H1 (cell line): ENCODE measurements at regions not wholly inside any gene's neighbourhood (a gene's known extent, or its start where the extent isn't known, plus 50 kb on each side); places are given as distances from the start of the nearest gene placed in this dataset.

Experiments
- CTCF ChIA-PET: fragments of 300-600 bp; sonication (Branson Sonifier 250); formaldehyde crosslinking; loops from one replicate; lab custom pipeline; 2021; ENCODE audit not compliant: partially characterized antibody; lab: Charles Lee
- POLR2A ChIA-PET: fragments of 300-600 bp; sonication (Branson Sonifier 250); formaldehyde crosslinking; loops from one replicate; lab custom pipeline; 2021; ENCODE audit warnings: inconsistent platforms; ENCODE audit not compliant: partially characterized antibody; lab: Charles Lee
- DNase-seq, 2 experiments: peaks; one replicate each; pipeline versions ENCODE4 v3.0.0 to v3.0.0-alpha.2; 2010 to 2022; ENCODE audit warnings: low spot score in 2 of 2, low read depth in 1 of 2, mixed read lengths in 1 of 2
- FAIRE-seq: peaks from 2 replicates; lab custom pipeline; 2011; peaks lifted over from hg19 to GRCh38; lab: Jason Lieb, UNC
- H2AFZ ChIP-seq: 2 replicates; pipeline ENCODE4 v1.8.1; 2012; ENCODE audit warnings: low read length, inconsistent platforms
- H2AK5ac ChIP-seq: 2 replicates; pipeline ENCODE4 v1.6.1; 2013; ENCODE audit warnings: low read depth, low read length
- H2BK120ac ChIP-seq: replicated peaks from 2 replicates; pipeline ENCODE3; 2013; ENCODE audit warnings: low read depth, low read length, inconsistent platforms
- H2BK12ac ChIP-seq: 2 replicates; pipeline ENCODE4 v1.6.1; 2013; ENCODE audit warnings: low read depth, low read length
- H2BK15ac ChIP-seq: 2 replicates; pipeline ENCODE4 v1.6.1; 2013; ENCODE audit warnings: low read length
- H2BK20ac ChIP-seq: 2 replicates; pipeline ENCODE4 v1.6.1; 2013; ENCODE audit warnings: low read length
- H2BK5ac ChIP-seq: 2 replicates; pipeline ENCODE4 v1.6.1; 2013; ENCODE audit warnings: low read depth, low read length
- H3K14ac ChIP-seq: 2 replicates; pipeline ENCODE4 v1.6.1; 2013; ENCODE audit warnings: inconsistent platforms; ENCODE audit not compliant: insufficient read length
- H3K18ac ChIP-seq: 2 replicates; pipeline ENCODE4 v1.6.1; 2013; ENCODE audit warnings: low read length; ENCODE audit errors: extremely low read depth
- H3K23ac ChIP-seq: 2 replicates; pipeline ENCODE4 v1.6.1; 2013; ENCODE audit warnings: inconsistent platforms; ENCODE audit not compliant: insufficient read length
- H3K23me2 ChIP-seq: 2 replicates; pipeline ENCODE4 v1.6.1; 2013; ENCODE audit warnings: low read depth, low read length
- H3K27ac ChIP-seq: 2 replicates; pipeline ENCODE4 v1.6.1; 2011; ENCODE audit warnings: low read depth, low read length, inconsistent platforms
- H3K27me3 ChIP-seq, 4 experiments: replicated peaks in 1 of 4; 1 replicate in 1 of 4; 2 replicates in 3 of 4; pipeline versions ENCODE4 v1.6.1 to v1.8.1; 2011 to 2013; ENCODE audit warnings: low read length in 3 of 4, mild to moderate bottlenecking in 3 of 4, inconsistent platforms in 2 of 4, mixed read lengths in 2 of 4, moderate library complexity in 1 of 4; ENCODE audit not compliant: control insufficient read depth in 3 of 4, insufficient read depth in 3 of 4; ENCODE audit errors: extremely low read depth in 1 of 4
- H3K36me3 ChIP-seq, 4 experiments: 2 replicates each; pipeline versions ENCODE4 v1.6.1 to v1.8.1; 2011 to 2013; ENCODE audit warnings: mild to moderate bottlenecking in 4 of 4, low read length in 3 of 4, moderate library complexity in 2 of 4, control low read depth in 1 of 4, inconsistent platforms in 1 of 4; ENCODE audit not compliant: insufficient read depth in 4 of 4, control insufficient read depth in 2 of 4
- H3K4ac ChIP-seq: replicated peaks from 2 replicates; pipeline ENCODE3; 2013; ENCODE audit warnings: low read length, low read depth, mixed read lengths, inconsistent platforms; ENCODE audit not compliant: insufficient read length
- H3K4me1 ChIP-seq, 4 experiments: replicated peaks in 1 of 4; 1 replicate in 1 of 4; 2 replicates in 3 of 4; pipeline versions ENCODE4 v1.6.1 to v1.8.1; 2011 to 2013; ENCODE audit warnings: low read length in 3 of 4, inconsistent platforms in 2 of 4, mixed read lengths in 1 of 4; ENCODE audit not compliant: insufficient read depth in 4 of 4, control insufficient read depth in 3 of 4
- H3K4me2 ChIP-seq, 2 experiments: 2 replicates each; pipeline versions ENCODE4 v1.6.1 to v1.8.1; 2011 to 2013; ENCODE audit warnings: low read depth in 2 of 2, low read length in 2 of 2, control low read depth in 1 of 2, inconsistent platforms in 1 of 2, mild to moderate bottlenecking in 1 of 2; ENCODE audit not compliant: insufficient read depth in 1 of 2
- H3K4me3 ChIP-seq, 4 experiments: fragments of 200-600, 300-600 bp in 1 of 4; sonication (generic), shearing (Covaris generic), sonication (Bioruptor Twin) in 1 of 4; 2 replicates each; pipeline versions ENCODE4 v1.5.1 to v1.8.1; 2011 to 2016; ENCODE audit warnings: low read length in 4 of 4, low read depth in 3 of 4, control low read depth in 2 of 4, inconsistent platforms in 2 of 4, mild to moderate bottlenecking in 2 of 4, mixed read lengths in 1 of 4, moderate library complexity in 1 of 4; ENCODE audit not compliant: insufficient read depth in 2 of 4; ENCODE audit errors: extremely low read depth in 1 of 4
- H3K56ac ChIP-seq: replicated peaks from 2 replicates; pipeline ENCODE3; 2013; ENCODE audit warnings: low read depth, mild to moderate bottlenecking, mixed read lengths, low read length, inconsistent platforms; ENCODE audit not compliant: insufficient read length
- H3K79me1 ChIP-seq: 2 replicates; pipeline ENCODE4 v1.6.1; 2013; ENCODE audit warnings: low read depth, low read length, control low read depth
- H3K79me2 ChIP-seq, 2 experiments: 2 replicates each; pipeline versions ENCODE4 v1.6.1 to v1.8.1; 2012 to 2013; ENCODE audit warnings: low read length in 2 of 2, mild to moderate bottlenecking in 2 of 2, inconsistent platforms in 1 of 2; ENCODE audit not compliant: insufficient read depth in 2 of 2, control insufficient read depth in 1 of 2
- H3K9ac ChIP-seq, 4 experiments: replicated peaks in 1 of 4; 1 replicate in 1 of 4; 2 replicates in 3 of 4; pipeline versions ENCODE4 v1.6.1 to v1.8.1; 2011 to 2013; ENCODE audit warnings: low read depth in 3 of 4, low read length in 3 of 4, control low read depth in 2 of 4, mild to moderate bottlenecking in 2 of 4, moderate library complexity in 2 of 4, inconsistent platforms in 1 of 4; ENCODE audit errors: extremely low read depth in 1 of 4
- H3K9me3 ChIP-seq, 2 experiments: 2 replicates each; pipeline versions ENCODE4 v1.6.1 to v1.8.1; 2012 to 2013; ENCODE audit warnings: mild to moderate bottlenecking in 2 of 2, moderate library complexity in 2 of 2, control low read depth in 1 of 2, inconsistent platforms in 1 of 2, low read depth in 1 of 2, low read length in 1 of 2, mixed read lengths in 1 of 2; ENCODE audit not compliant: insufficient read depth in 2 of 2
- H4K20me1 ChIP-seq, 2 experiments: replicated peaks in 1 of 2; 2 replicates each; pipeline versions ENCODE3 to v1.8.1; 2011 to 2013; ENCODE audit warnings: inconsistent platforms in 2 of 2, low read length in 2 of 2, mild to moderate bottlenecking in 1 of 2; ENCODE audit not compliant: insufficient read depth in 2 of 2, control insufficient read depth in 1 of 2
- H4K5ac ChIP-seq: 2 replicates; pipeline ENCODE4 v1.6.1; 2013; ENCODE audit warnings: low read length, low read depth, mixed read lengths, inconsistent platforms; ENCODE audit not compliant: insufficient read length
- H4K8ac ChIP-seq: 2 replicates; pipeline ENCODE4 v1.8.0; 2013; ENCODE audit warnings: mild to moderate bottlenecking, moderate library complexity, low read length, inconsistent platforms; ENCODE audit not compliant: insufficient read depth; ENCODE audit errors: extremely low read depth
- H4K91ac ChIP-seq: replicated peaks from 2 replicates; pipeline ENCODE3; 2013; ENCODE audit warnings: low read length, mixed read lengths, inconsistent platforms; ENCODE audit not compliant: insufficient read length
- CHD2 ChIP-seq: IDR thresholded peaks from 2 replicates; pipeline ENCODE4 v1.6.1; 2012; ENCODE audit warnings: low read length, improper control_type of control experiment
- EGR1 ChIP-seq: IDR thresholded peaks from 2 replicates; pipeline ENCODE4 v1.6.1; 2011; ENCODE audit warnings: low read depth, low read length, borderline replicate concordance
- GTF2F1 ChIP-seq: IDR thresholded peaks from 2 replicates; pipeline ENCODE4 v1.6.1; 2012; ENCODE audit warnings: low read depth, low read length, improper control_type of control experiment, borderline replicate concordance
- KDM4A ChIP-seq: IDR thresholded peaks from one replicate; pipeline ENCODE4 v1.7.1; 2012; ENCODE audit warnings: low read depth, mild to moderate bottlenecking, moderate library complexity, low read length, inconsistent platforms; ENCODE audit not compliant: severe bottlenecking
- MAFK ChIP-seq: IDR thresholded peaks from 2 replicates; pipeline ENCODE4 v1.6.1; 2012; ENCODE audit warnings: low read depth, mild to moderate bottlenecking, improper control_type of control experiment, low read length
- PHF8 ChIP-seq: fragments of 200-600 bp; sonication (generic); conservative IDR thresholded peaks from 2 replicates; pipeline ENCODE4 v1.7.1; 2012; ENCODE audit warnings: low read depth, mild to moderate bottlenecking, inconsistent platforms, low read length, moderate library complexity
- RXRA ChIP-seq: IDR thresholded peaks from 2 replicates; pipeline ENCODE4 v1.6.1; 2011; ENCODE audit warnings: low read depth, mild to moderate bottlenecking, low read length, moderate library complexity; ENCODE audit not compliant: insufficient read depth
- SAP30 ChIP-seq: fragments of 300-600 bp; sonication (generic); IDR thresholded peaks from 2 replicates; pipeline ENCODE4 v1.7.1; 2012; ENCODE audit warnings: low read length, moderate library complexity, mild to moderate bottlenecking, inconsistent platforms; ENCODE audit not compliant: insufficient read depth, insufficient replicate concordance
- TAF1 ChIP-seq: IDR thresholded peaks from 2 replicates; pipeline ENCODE4 v1.6.1; 2011; ENCODE audit warnings: mild to moderate bottlenecking, low read depth, low read length
- TBP ChIP-seq: IDR thresholded peaks from 2 replicates; pipeline ENCODE4 v1.6.1; 2011; ENCODE audit warnings: low read depth, low read length, improper control_type of control experiment
- TEAD4 ChIP-seq: IDR thresholded peaks from 2 replicates; pipeline ENCODE4 v1.6.1; 2012; ENCODE audit warnings: low read depth, low read length, inconsistent platforms, mixed read lengths
- WGBS, 2 experiments: shearing (Covaris generic) in 1 of 2; methylation state at CpG; one replicate each; pipeline versions ENCODE4 v1.1.6 to v1.1.7; 2013 to 2015; ENCODE audit warnings: low lambda C conversion rate in 2 of 2, mixed read lengths in 2 of 2, inconsistent platforms in 1 of 2, low coverage in 1 of 2, missing lambda C conversion rate in 1 of 2; ENCODE audit not compliant: insufficient replicate concordance in 2 of 2, insufficient coverage in 1 of 2, insufficient read length in 1 of 2; ENCODE audit errors: extremely low coverage in 1 of 2, missing lambda C conversion rate in 1 of 2; 5-methylcytosine and 5-hydroxymethylcytosine counted together

GRCh38 chr6:85062884-85063283, 298.5 kb upstream of the TBX18 start:
- FAIRE-seq = no peak
- 92% methylated on average over 2 of the region's 2 CpGs; no CpG with 5 or more reads in 1 of the 2 experiments for WGBS, 2 experiments
- no peak for TF ChIP-seq MAFK
- TF ChIP-seq PHF8 = no peak
- TF ChIP-seq EGR1 = no peak
- TF ChIP-seq SAP30 = no peak
- TF ChIP-seq TBP = no peak
- no peak for TF ChIP-seq TEAD4
- TF ChIP-seq TAF1 = no peak
- TF ChIP-seq GTF2F1 = no peak
- no peak for TF ChIP-seq KDM4A
- TF ChIP-seq RXRA = no peak
- no peak for TF ChIP-seq CHD2
- TF ChIP-seq, all 59 proteins: peak for 0

More at GRCh38 chr6:85062884-85063283, 298.5 kb upstream of the TBX18 start:
- no peak for DNase-seq
- Histone ChIP-seq H3K23ac (no peak overlapping the region), H3K27me3 (no peaks in the 10 kb centered on the region), H3K27ac (no peak overlapping the region), H2AFZ (no peak overlapping the region; the same call in 1 of the 2 replicates), H2BK120ac (no peak overlapping the region), H3K36me3 (no peaks in the 10 kb centered on the region), H3K4me2 (no peak overlapping the region), H3K18ac (no peak overlapping the region), H3K4me1 (no peaks in the 10 kb centered on the region), H3K14ac (no peak overlapping the region), H4K91ac (no peak overlapping the region), H2BK5ac (no peak overlapping the region), H3K79me2 (no peaks in the 10 kb centered on the region), H4K8ac (no peak overlapping the region), H2BK20ac (no peak overlapping the region), H2AK5ac (no peak overlapping the region), H3K23me2 (no peaks in the 10 kb centered on the region), H3K79me1 (no peaks in the 10 kb centered on the region), H4K20me1 (no peaks in the 10 kb centered on the region), H3K4me3 (no peak overlapping the region), H4K5ac (no peak overlapping the region), H2BK12ac (no peak overlapping the region), H3K4ac (no peak overlapping the region), H3K56ac (no peak overlapping the region), H3K9ac (no peak overlapping the region), H3K9me3 (no peaks in the 10 kb centered on the region), H2BK15ac (no peak overlapping the region)
- ChIA-PET CTCF (interaction anchor here (0.7 kb wide), 1 partner anchor 27 kb away, joined by 3 read pairs; no protein-coding TSS in a partner anchor), POLR2A (no interaction called here)
